ENCODE measurements at regions not wholly inside any gene's neighbourhood (a gene's known extent, or its start where the extent isn't known, plus 50 kb on each side); places are given as distances from the start of the nearest gene placed in this dataset.

DNA sequence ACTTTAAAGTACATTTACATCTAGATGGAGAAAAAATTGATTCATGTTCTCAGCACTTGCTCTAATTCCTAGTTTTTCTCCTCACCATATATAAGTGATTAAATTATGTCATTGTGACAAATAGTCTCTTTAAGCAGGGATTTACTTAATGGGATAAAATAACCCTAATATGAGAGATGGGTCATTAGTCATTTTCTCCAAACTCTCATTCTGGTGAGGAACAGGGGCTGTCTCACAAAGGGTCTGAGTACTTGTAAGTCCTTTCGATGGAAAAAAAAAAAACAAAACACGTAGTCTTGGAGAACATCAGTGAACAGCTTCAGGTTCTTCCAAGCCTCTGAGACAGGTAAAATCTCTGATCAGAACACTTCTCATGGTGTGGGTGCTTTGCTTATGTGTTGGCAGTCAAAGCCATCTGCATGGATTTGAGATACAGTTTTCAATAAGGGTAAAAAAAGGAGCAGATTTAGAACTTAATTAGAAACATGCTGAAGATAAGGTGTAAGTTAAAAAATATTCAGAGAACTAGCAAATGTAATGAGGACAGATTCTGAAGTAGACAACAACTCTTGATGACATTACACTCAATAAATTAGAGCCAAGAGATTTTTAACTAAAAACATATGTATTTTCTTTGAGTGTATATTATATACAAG, 1668.9 kb upstream of the MIR17HG start:
- TF ChIP-seq GATA3 (IDR thresholded peaks at IDR 0.05; ENCODE audit: low read depth, low read length) (peak; percentile 89), GATA2 (IDR thresholded peaks at IDR 0.05; ENCODE audit: low read depth, low read length) (peak; percentile 29; the same call in 1 of the 2 replicates)

Measured in SH-SY5Y (cell line).